ENCODE measurements at regions not wholly inside any gene's neighbourhood (a gene's known extent, or its start where the extent isn't known, plus 50 kb on each side); places are given as distances from the start of the nearest gene placed in this dataset.

DNA sequence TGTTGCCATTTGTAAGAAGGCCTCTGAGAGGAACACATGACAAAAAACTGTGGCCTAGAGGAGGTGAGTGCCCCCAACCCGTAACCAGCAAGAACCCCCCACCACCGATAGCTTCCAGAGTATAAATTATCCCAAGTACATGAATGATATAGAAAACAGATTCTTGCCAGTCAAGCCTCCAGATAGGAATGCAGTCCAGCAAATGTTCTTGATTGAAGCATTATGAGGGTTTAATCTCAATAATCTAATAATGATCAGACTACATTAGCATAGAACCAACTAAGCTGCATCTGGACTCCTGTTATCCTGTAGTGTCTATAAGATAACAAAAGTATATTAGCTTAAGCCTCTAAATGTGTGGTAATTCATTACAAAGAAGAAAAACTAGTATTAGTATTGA, 908.9 kb upstream of the ATXN8OS start:
- no peak overlapping the region for H3K27ac Mint-ChIP-seq
- no peaks in the 10 kb centered on the region for H3K9me3 Mint-ChIP-seq
- H3K27me3 Mint-ChIP-seq: no peaks in the 10 kb centered on the region
- no peaks in the 10 kb centered on the region for H3K4me1 Mint-ChIP-seq
- DNase-seq: no peak
- no peaks in the 10 kb centered on the region for H3K36me3 Mint-ChIP-seq
- no peak overlapping the region for H3K4me3 Mint-ChIP-seq

DNA sequence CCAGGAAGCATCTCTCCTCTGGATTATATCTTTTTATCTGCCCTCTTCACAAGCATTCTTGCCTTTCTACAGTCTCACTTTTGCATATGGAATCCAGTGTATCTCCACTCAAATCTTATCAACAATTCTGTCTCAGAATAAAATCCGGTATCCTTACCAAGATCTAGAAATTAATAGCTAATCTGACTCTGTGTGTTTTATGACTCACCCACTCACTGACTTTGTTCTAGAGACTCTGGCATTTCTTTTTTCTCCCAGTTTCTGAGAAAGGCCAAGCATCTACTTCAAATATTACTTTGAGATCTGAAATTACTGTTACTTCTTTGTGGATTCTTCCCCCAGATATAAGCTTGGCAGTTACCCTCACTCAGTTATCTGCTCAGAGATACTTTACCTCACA, 913.5 kb upstream of the ATXN8OS start:
- Mint-ChIP-seq H3K4me3 (no peak overlapping the region), H3K36me3 (no peaks in the 10 kb centered on the region), H3K9me3 (no peaks in the 10 kb centered on the region), H3K27me3 (no peaks in the 10 kb centered on the region), H3K27ac (no peak overlapping the region), H3K4me1 (no peaks in the 10 kb centered on the region)
- no peak for DNase-seq

DNA sequence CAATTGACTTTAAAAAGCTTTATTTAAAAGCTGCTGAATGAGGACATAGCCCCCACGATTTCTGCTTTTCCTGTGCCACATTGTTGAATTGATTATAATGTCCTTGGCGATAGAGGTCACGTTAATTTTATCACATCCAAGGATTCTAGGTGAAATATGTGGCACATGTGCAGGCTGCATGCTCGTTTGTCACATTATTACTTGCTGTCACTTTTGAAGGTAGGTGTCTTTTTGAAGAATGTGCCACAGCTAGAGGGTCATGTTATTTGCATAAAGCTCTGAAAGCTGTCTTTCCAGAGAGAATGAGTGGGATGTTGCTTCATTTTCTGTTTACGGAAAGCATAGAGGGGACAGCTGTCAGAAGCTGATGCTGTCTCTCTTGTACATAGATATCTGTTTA, 927.6 kb upstream of the ATXN8OS start:
- peaks cover 9% of the 10 kb centered on the region for H3K9me3 Mint-ChIP-seq
- no peaks in the 10 kb centered on the region for H3K27me3 Mint-ChIP-seq
- no peak overlapping the region for H3K4me3 Mint-ChIP-seq
- no peaks in the 10 kb centered on the region for H3K36me3 Mint-ChIP-seq
- no peak overlapping the region for H3K27ac Mint-ChIP-seq
- DNase-seq: no peak
- no peaks in the 10 kb centered on the region for H3K4me1 Mint-ChIP-seq

DNA sequence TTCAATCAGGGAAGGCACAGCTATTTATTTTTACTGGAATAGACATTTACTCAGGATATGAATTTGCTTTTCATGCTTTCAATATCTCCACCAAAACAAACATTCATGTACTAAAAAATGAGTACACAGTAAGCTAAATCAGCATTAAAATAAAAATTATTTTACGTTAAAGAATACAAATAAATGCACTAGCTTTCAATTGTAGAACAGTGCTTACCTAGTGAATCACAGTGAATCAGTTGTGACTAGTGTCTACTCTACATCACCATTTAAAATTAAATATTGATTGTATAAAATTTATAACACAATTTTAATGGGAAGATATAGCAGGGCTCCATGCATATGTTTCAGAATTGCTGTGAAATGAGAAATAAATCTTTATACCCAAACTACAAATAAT, 929.6 kb upstream of the ATXN8OS start:
- Mint-ChIP-seq H3K9me3 (peaks cover 4% of the 10 kb centered on the region), H3K4me1 (no peaks in the 10 kb centered on the region), H3K4me3 (no peak overlapping the region), H3K36me3 (no peaks in the 10 kb centered on the region), H3K27me3 (no peaks in the 10 kb centered on the region), H3K27ac (no peak overlapping the region)
- no peak for DNase-seq

DNA sequence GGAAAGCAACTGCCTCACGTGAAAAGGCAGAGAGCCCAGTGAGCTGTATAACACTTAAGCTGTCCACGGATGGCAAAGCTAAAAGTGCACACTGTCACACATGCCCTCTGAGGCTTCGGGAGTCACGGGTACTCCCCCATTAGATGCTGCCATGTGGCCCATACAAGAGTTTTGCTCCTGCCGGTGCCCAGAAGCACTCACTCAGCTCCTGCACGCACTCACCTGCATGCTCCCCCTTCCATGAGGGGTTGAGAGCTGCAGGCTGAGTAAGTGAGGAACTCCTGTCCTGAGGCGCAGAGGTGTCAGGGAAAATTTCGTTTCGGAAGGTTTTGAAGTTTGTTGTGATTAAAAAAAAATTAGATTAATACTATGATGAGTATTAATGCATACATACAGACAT, 939.2 kb upstream of the ATXN8OS start:
- Mint-ChIP-seq H3K4me1 (no peaks in the 10 kb centered on the region), H3K9me3 (peaks cover 2% of the 10 kb centered on the region), H3K4me3 (no peak overlapping the region), H3K27ac (no peak overlapping the region), H3K36me3 (no peaks in the 10 kb centered on the region), H3K27me3 (no peaks in the 10 kb centered on the region)
- no peak for DNase-seq

DNA sequence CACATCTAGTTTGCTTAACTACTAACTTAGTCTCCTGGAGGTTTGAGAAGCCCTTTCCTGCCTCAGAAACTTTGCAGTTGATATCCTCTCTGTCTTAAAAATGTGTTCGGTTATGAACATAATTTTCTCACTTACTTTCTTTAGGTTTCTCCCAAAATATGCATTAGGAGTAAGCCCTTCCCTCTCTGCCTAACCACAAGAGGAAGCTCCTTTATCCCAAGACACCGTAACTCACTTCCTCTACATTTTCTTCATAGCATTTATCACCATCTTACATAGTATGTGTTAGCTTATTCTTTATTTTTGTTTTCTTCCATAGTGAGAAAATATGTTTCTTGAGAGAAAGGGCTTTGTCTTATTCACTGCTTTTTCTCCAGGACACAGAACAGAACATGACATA, 952.5 kb upstream of the ATXN8OS start:
- H3K27ac Mint-ChIP-seq: no peak overlapping the region
- no peak overlapping the region for H3K4me3 Mint-ChIP-seq
- H3K27me3 Mint-ChIP-seq: no peaks in the 10 kb centered on the region
- H3K9me3 Mint-ChIP-seq: no peaks in the 10 kb centered on the region
- H3K4me1 Mint-ChIP-seq: no peaks in the 10 kb centered on the region
- H3K36me3 Mint-ChIP-seq: no peaks in the 10 kb centered on the region
- DNase-seq: no peak

DNA sequence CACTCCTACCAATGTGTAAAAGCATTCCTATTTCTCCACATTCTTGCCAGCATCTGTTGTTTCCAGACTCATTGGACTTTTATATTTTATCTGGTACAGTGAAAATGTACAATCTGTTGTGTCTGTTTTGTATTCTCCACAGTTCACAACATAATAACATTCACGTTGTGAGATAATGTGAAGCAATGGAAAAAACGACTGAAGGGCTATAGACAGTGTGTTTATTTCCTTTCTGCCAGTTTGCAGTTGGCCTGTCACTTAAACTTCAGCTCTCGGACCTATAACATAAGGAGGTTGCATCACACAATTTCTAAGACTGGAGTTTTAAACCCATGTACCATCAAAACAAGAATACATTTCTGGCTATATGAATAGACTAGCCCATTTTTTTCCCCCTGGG, 965.5 kb upstream of the ATXN8OS start:
- Mint-ChIP-seq H3K4me3 (no peak overlapping the region), H3K27ac (peak overlapping the region; percentile 20), H3K36me3 (no peaks in the 10 kb centered on the region), H3K27me3 (no peaks in the 10 kb centered on the region), H3K4me1 (no peaks in the 10 kb centered on the region), H3K9me3 (no peaks in the 10 kb centered on the region)
- DNase-seq: no peak

DNA sequence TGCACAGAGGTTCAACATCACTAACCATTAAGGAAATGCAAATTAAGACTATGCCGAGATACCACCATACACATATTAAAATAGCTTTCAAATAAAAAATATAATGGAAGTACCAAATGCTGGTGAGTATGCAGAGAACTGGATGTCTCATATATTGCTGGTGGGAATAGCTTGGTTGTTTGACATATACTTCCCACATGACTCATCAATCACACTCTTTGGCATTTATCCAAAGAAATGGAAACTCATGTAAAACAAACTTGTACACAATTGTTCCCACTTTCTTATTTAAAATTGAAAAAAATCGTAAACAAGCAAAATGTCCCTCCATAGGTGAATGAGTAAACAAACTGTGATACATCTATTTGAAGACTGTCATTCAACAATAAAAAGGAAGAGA, 982.6 kb upstream of the ATXN8OS start:
- no peaks in the 10 kb centered on the region for H3K36me3 Mint-ChIP-seq
- no peaks in the 10 kb centered on the region for H3K27me3 Mint-ChIP-seq
- no peak overlapping the region for H3K27ac Mint-ChIP-seq
- no peak overlapping the region for H3K4me3 Mint-ChIP-seq
- H3K4me1 Mint-ChIP-seq: no peaks in the 10 kb centered on the region
- peaks cover 16% of the 10 kb centered on the region for H3K9me3 Mint-ChIP-seq
- no peak for DNase-seq

DNA sequence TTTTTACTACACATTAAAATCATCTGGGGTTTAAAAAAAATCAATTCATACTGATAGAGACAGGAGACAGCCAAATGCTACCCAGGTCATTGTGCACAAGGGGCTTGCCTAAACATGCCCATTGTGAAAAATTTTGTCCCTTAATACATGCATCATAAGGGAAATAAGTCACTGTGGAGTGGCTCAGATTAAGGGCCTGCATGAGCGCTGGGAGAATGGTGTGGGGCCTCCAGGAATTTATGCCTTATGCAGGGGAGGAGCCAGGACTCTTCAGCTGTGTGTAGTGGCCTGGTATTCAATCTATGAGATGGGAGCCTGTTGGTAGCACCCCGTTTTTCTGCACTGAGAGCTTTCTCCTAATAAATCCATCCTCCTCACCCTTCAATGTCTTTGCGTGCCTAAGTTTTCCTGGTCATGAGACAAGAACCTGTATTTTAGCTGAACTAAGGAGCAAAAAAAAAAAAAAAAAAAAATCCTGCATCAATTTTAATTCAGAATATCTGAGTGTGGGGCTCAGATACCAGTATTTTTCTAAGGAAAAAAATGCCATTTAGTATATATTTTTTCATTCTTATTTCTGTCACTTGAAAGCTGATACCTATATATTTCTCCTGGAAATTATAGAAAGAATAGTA, 997.6 kb upstream of the ATXN8OS start:
- no peak for DNase-seq
- H3K9me3 Mint-ChIP-seq: peaks cover 19% of the 10 kb centered on the region
- no peaks in the 10 kb centered on the region for H3K4me1 Mint-ChIP-seq
- no peak overlapping the region for H3K4me3 Mint-ChIP-seq
- H3K27ac Mint-ChIP-seq: no peak overlapping the region
- H3K36me3 Mint-ChIP-seq: no peaks in the 10 kb centered on the region
- no peaks in the 10 kb centered on the region for H3K27me3 Mint-ChIP-seq

DNA sequence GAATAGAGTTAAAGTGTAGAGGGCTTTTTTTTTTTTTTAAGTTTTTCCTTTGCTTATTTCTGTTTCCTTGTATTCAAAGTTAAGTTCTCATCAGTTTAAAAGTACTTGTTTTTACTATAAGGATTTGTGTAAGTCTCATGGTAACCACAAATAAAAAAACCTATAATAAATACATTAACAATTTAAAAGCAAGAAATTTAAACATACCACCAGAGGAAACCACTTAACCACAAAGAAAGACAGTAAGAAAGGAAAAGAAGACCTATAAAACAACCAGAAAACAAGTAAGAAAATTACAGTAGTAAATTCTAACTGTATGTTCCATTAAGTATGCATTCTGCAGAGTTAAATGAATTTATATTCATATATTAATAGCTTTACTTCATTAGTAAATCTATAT, 999.1 kb upstream of the ATXN8OS start:
- Mint-ChIP-seq H3K27ac (no peak overlapping the region), H3K9me3 (peaks cover 18% of the 10 kb centered on the region), H3K36me3 (no peaks in the 10 kb centered on the region), H3K4me1 (no peaks in the 10 kb centered on the region), H3K4me3 (no peak overlapping the region), H3K27me3 (no peaks in the 10 kb centered on the region)
- DNase-seq: no peak

DNA sequence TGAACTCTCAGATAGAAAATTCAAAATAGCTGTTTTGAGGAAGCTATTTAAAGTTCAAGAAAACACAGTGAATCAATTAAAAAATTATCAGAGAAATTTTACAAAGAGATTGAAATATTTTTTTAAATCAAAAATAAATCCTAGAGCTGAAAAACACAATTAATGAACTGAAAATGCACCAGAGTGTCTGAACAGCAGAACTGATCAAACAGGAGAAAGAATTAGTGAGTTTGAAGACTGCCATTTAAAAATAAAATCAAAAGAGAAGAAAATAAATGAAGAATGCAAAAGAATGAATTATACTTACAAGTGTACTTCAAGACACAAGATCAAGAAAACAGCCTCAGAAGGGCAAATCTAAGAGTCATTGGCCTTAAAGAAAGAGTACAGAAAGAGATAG, 1000.2 kb upstream of the ATXN8OS start:
- no peak for DNase-seq
- Mint-ChIP-seq H3K9me3 (peaks cover 19% of the 10 kb centered on the region), H3K4me3 (no peak overlapping the region), H3K36me3 (no peaks in the 10 kb centered on the region), H3K4me1 (no peaks in the 10 kb centered on the region), H3K27ac (no peak overlapping the region), H3K27me3 (no peaks in the 10 kb centered on the region)

DNA sequence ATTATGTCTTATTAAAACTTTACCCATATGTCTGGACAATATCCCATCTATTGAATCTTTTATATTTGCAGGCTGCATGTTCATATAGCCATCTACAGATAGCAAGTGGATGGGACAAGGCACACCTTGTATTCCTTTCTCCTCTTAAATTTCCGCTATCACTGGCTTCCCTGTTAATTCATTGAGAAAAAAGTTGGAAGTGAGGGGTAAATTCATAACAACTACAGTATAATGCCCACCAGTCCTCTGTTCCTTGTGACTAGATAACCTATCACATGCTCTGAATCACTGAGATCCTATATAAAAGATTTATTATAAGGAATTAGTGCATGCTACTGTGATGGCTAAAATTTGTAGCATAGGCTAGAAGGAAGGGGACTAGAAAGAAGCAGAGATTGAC, 1005.8 kb upstream of the ATXN8OS start:
- H3K27ac Mint-ChIP-seq: no peak overlapping the region
- H3K36me3 Mint-ChIP-seq: no peaks in the 10 kb centered on the region
- H3K9me3 Mint-ChIP-seq: peaks cover 5% of the 10 kb centered on the region
- DNase-seq: no peak
- no peaks in the 10 kb centered on the region for H3K4me1 Mint-ChIP-seq
- H3K4me3 Mint-ChIP-seq: no peak overlapping the region
- H3K27me3 Mint-ChIP-seq: no peaks in the 10 kb centered on the region

DNA sequence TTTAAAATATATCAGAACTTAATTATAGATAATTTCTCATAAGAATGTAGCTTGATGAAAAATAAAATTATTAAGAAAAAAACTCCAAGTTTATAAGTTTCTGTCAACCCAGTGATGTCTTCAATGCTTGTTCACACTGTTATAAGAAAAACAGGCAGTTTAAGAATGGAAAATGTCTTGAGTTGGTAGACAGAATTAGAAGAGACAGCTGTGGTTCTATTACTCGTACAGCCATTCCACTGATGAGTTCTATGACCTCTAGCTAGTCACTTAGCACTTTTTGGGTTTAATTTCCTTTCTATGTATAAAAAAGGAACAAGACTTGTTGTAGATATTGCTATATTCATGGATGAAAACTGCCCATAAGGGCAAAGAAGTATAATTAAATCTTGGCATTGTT, 1013.1 kb upstream of the ATXN8OS start:
- DNase-seq: no peak
- H3K36me3 Mint-ChIP-seq: no peaks in the 10 kb centered on the region
- H3K27ac Mint-ChIP-seq: no peak overlapping the region
- no peaks in the 10 kb centered on the region for H3K27me3 Mint-ChIP-seq
- H3K4me3 Mint-ChIP-seq: no peak overlapping the region
- no peaks in the 10 kb centered on the region for H3K4me1 Mint-ChIP-seq
- peaks cover 2% of the 10 kb centered on the region for H3K9me3 Mint-ChIP-seq

DNA sequence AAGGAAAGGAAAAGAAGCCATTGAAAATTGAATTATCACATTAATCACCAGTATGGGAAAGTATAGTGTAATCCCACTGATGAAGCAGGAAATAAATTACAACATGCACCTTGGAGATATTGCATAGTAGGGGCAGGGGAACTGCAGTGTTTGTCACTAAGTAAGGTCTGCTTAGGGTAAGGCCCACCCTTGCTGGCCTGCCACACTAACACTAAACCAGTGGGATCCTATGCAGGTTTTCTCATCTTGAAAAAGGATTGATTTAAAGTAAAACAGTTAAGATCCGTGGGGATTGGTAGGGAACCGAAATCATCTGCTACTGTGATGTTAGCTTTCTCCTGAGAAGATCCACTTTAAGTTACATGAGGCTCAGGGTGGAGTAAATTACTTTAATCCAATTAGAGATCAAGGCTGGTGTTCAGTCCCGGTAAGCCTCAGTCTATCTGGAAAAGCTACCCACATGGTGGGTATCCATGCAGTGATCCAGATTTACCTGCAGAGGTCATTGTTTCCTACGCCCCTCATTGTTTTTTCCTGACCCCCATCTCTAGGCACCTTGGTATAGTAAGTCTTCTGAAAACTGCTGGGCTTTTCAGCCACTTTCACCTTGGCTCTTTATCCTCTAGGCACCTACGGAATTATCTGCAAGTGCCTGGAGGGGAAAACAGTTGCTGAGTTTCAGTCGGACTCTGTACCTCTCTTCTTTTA, 1014.9 kb upstream of the ATXN8OS start:
- Mint-ChIP-seq H3K4me3 (no peak overlapping the region), H3K36me3 (no peaks in the 10 kb centered on the region), H3K9me3 (peaks cover 3% of the 10 kb centered on the region), H3K27me3 (no peaks in the 10 kb centered on the region), H3K4me1 (no peaks in the 10 kb centered on the region), H3K27ac (no peak overlapping the region)
- DNase-seq: no peak

DNA sequence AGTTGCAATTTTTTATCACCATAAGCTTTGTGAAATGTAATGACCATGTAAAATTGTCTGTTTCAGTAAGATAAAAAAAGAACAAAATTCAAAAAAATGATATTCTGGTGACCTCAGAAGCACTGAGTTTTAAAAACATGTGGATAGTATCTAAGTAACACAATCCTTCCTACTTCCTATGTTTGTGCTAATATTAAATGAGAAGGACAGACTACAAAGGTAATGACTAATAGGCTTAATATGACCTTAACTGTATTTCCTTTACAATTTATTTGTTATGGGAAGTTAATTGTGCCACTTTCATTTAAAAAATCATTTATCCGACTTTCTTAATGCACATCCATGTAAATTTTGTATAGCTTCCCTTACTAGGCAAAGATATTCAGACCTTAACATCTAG, 1030.4 kb upstream of the ATXN8OS start:
- Mint-ChIP-seq H3K4me3 (no peak overlapping the region), H3K27ac (no peak overlapping the region), H3K36me3 (no peaks in the 10 kb centered on the region), H3K9me3 (peaks cover 4% of the 10 kb centered on the region), H3K4me1 (no peaks in the 10 kb centered on the region), H3K27me3 (no peaks in the 10 kb centered on the region)
- no peak for DNase-seq

DNA sequence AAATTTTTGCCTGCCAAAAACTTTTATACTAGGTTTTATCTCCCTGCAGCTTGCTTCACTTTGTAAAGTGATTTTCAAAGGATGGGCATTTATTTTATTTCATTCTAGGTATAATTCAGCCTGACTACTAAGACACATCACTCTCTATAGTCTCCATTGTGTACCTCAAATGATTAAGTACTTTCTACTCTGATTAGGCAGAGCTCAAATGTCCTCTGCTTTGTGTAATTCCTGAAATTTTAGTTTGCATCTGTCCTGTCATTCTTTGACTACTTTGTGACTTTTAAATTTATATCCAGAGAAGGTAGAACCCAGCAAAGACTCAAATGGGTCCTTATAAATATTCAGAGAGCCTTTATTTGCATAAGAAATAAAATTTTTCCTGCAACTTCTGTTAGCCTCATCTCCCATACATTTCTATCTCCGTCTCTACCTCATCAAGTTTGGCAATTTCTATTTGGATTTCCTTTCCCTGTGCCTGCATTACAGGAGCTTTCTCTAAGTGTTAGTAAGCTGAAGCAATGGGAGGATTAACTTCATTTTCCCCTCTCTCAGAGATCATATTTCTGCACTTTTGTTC, 1038.0 kb upstream of the ATXN8OS start:
- Mint-ChIP-seq H3K4me1 (no peaks in the 10 kb centered on the region), H3K27ac (no peak overlapping the region), H3K4me3 (no peak overlapping the region), H3K9me3 (peaks cover 6% of the 10 kb centered on the region), H3K36me3 (no peaks in the 10 kb centered on the region), H3K27me3 (no peaks in the 10 kb centered on the region)
- no peak for DNase-seq

All from activated naive CD8-positive, alpha-beta T cell treated with anti-CD3 and anti-CD28 coated beads for 36 hours (primary cell).